ENCODE measurements at regions not wholly inside any gene's neighbourhood (a gene's known extent, or its start where the extent isn't known, plus 50 kb on each side); places are given as distances from the start of the nearest gene placed in this dataset.

DNA sequence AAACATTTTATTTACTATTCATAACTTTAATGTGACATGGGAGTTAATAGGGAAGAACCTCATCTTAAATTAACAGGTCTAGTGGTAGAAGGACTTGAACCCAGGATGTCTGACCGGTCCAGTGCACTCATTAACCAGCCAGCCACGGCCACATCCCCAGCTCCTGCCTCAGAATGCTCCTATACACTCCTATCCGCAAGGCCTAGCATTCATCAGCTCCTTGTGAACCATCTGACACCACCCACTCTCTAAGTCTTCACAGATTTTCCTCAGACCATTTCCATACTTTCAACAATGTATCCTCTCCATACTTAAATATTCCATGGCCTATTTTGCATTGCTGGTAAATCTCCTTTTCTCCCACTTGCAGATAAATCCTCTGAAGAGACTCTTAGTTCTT lies 98.3 kb downstream of the KLF12 start:
- no peak overlapping the region for H3K4me2 ChIP-seq (ENCODE audit: low read length)
- no peaks in the 10 kb centered on the region for H3K9me3 ChIP-seq (ENCODE audit: low read length)
- no peaks in the 10 kb centered on the region for H3K36me3 ChIP-seq (ENCODE audit: insufficient read depth, low read length)
- H3K9me2 ChIP-seq (ENCODE audit: low read depth, low read length), result no peaks in the 10 kb centered on the region
- no peaks in the 10 kb centered on the region for H4K20me1 ChIP-seq (ENCODE audit: insufficient read depth, low read length)
- H3K4me1 ChIP-seq (ENCODE audit: insufficient read depth, low read length, severe bottlenecking), result peaks cover 21% of the 10 kb centered on the region
- no peak overlapping the region for H3K27ac ChIP-seq (ENCODE audit: low read depth, low read length, poor library complexity, severe bottlenecking)
- no peak overlapping the region for H3K9ac ChIP-seq (ENCODE audit: low read length)
- H2AFZ ChIP-seq (ENCODE audit: low read length), result no peak overlapping the region
- H3K4me3 ChIP-seq (ENCODE audit: low read depth, low read length, poor library complexity, severe bottlenecking), result no peak overlapping the region
- TF ChIP-seq, protein P1, sequence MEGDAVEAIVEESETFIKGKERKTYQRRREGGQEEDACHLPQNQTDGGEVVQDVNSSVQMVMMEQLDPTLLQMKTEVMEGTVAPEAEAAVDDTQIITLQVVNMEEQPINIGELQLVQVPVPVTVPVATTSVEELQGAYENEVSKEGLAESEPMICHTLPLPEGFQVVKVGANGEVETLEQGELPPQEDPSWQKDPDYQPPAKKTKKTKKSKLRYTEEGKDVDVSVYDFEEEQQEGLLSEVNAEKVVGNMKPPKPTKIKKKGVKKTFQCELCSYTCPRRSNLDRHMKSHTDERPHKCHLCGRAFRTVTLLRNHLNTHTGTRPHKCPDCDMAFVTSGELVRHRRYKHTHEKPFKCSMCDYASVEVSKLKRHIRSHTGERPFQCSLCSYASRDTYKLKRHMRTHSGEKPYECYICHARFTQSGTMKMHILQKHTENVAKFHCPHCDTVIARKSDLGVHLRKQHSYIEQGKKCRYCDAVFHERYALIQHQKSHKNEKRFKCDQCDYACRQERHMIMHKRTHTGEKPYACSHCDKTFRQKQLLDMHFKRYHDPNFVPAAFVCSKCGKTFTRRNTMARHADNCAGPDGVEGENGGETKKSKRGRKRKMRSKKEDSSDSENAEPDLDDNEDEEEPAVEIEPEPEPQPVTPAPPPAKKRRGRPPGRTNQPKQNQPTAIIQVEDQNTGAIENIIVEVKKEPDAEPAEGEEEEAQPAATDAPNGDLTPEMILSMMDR (IDR thresholded peaks at IDR 0.05; ENCODE audit: low read length), result no peak
- no peak for TF ChIP-seq EZH2 (IDR thresholded peaks at IDR 0.05; ENCODE audit: borderline replicate concordance, low read length)
- no peaks in the 10 kb centered on the region for H3F3A ChIP-seq (ENCODE audit: insufficient read depth, low read length)
- no peaks in the 10 kb centered on the region for H3K79me2 ChIP-seq (ENCODE audit: insufficient read depth, low read length)
- no peaks in the 10 kb centered on the region for H3K27me3 ChIP-seq (ENCODE audit: insufficient read depth, low read length)

GRCh38 chr13:74032325-74032724 lies 101.9 kb downstream of the KLF12 start:
- H3K9ac ChIP-seq (ENCODE audit: low read length), result no peak overlapping the region
- no peak overlapping the region for H3K4me2 ChIP-seq (ENCODE audit: low read length)
- H3F3A ChIP-seq (ENCODE audit: insufficient read depth, low read length), result no peaks in the 10 kb centered on the region
- peak overlapping the region; percentile 16 for H3K27ac ChIP-seq (ENCODE audit: low read depth, low read length, poor library complexity, severe bottlenecking)
- H3K9me2 ChIP-seq (ENCODE audit: low read depth, low read length), result no peaks in the 10 kb centered on the region
- H3K27me3 ChIP-seq (ENCODE audit: insufficient read depth, low read length), result no peaks in the 10 kb centered on the region
- H2AFZ ChIP-seq (ENCODE audit: low read length), result no peak overlapping the region
- no peaks in the 10 kb centered on the region for H4K20me1 ChIP-seq (ENCODE audit: insufficient read depth, low read length)
- H3K36me3 ChIP-seq (ENCODE audit: insufficient read depth, low read length), result no peaks in the 10 kb centered on the region
- H3K4me3 ChIP-seq (ENCODE audit: low read depth, low read length, poor library complexity, severe bottlenecking), result no peak overlapping the region
- 0 out of 2 replicates have a peak, but pooled peaks cover 5% of the 10 kb centered on the region for H3K79me2 ChIP-seq (ENCODE audit: insufficient read depth, low read length)
- TF ChIP-seq, protein P1 (IDR thresholded peaks at IDR 0.05; ENCODE audit: low read length), result no peak
- TF ChIP-seq EZH2 (IDR thresholded peaks at IDR 0.05; ENCODE audit: borderline replicate concordance, low read length), result no peak
- no peaks in the 10 kb centered on the region for H3K9me3 ChIP-seq (ENCODE audit: low read length)
- peaks cover 34% of the 10 kb centered on the region for H3K4me1 ChIP-seq (ENCODE audit: insufficient read depth, low read length, severe bottlenecking)

DNA sequence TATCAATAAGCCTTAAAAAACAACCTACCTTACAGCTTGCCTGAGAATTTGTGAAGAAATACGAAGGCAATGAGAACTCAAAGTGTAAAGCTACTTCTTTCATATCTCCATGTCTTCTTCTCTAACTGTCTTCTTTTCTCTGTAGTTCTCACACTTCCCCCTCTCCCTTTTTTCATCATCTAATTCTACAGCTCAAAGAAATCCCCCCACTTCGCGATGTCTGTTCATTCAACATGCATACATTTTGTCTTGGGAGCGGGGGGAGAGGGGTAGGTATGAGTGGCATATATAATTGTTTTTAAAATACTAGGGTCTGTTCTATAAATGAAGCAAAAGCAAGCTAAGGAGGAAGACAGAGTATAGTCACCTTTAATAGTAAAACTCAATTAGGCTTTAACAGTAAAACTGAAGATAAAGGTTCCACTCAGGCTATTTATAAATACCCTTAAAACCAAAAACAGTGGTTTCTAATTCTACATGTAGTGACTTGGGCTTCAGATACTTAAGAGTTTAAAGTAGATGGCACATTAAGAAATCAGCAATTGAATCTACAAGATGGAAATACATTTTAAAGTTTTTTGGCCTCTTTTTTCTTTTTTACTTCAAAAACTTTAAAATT lies 106.9 kb downstream of the KLF12 start:
- no peak overlapping the region for H2AFZ ChIP-seq (ENCODE audit: low read length)

More for the DNA sequence above, 106.9 kb downstream of the KLF12 start:
- H3F3A ChIP-seq (ENCODE audit: insufficient read depth, low read length), result no peaks in the 10 kb centered on the region
- H3K27ac ChIP-seq (ENCODE audit: low read depth, low read length, poor library complexity, severe bottlenecking), result peak overlapping the region; percentile 80
- H3K4me3 ChIP-seq (ENCODE audit: low read depth, low read length, poor library complexity, severe bottlenecking), result peak overlapping the region; percentile 42
- no peak for TF ChIP-seq EZH2 (IDR thresholded peaks at IDR 0.05; ENCODE audit: borderline replicate concordance, low read length)
- TF ChIP-seq, protein P1 (IDR thresholded peaks at IDR 0.05; ENCODE audit: low read length), result no peak
- H3K9me2 ChIP-seq (ENCODE audit: low read depth, low read length), result no peaks in the 10 kb centered on the region
- peaks cover 9% of the 10 kb centered on the region; the same call in 1 of the 2 replicates for H3K9me3 ChIP-seq (ENCODE audit: low read length)
- peaks cover 22% of the 10 kb centered on the region for H3K36me3 ChIP-seq (ENCODE audit: insufficient read depth, low read length)
- peaks cover 45% of the 10 kb centered on the region for H3K4me1 ChIP-seq (ENCODE audit: insufficient read depth, low read length, severe bottlenecking)
- H3K27me3 ChIP-seq (ENCODE audit: insufficient read depth, low read length), result no peaks in the 10 kb centered on the region
- H3K79me2 ChIP-seq (ENCODE audit: insufficient read depth, low read length), result 0 out of 2 replicates have a peak, but pooled peaks cover 5% of the 10 kb centered on the region
- H3K9ac ChIP-seq (ENCODE audit: low read length), result peak overlapping the region; percentile 43
- H3K4me2 ChIP-seq (ENCODE audit: low read length), result peak overlapping the region; percentile 64
- H4K20me1 ChIP-seq (ENCODE audit: insufficient read depth, low read length), result no peaks in the 10 kb centered on the region
